Neural progenitor cell (in vitro differentiated cells): ENCODE measurements at regions not wholly inside any gene's neighbourhood (a gene's known extent, or its start where the extent isn't known, plus 50 kb on each side); places are given as distances from the start of the nearest gene placed in this dataset.

Experiments used
- DNase-seq: peaks from one replicate; pipeline ENCODE4 v3.0.0-alpha.2; 2016; ENCODE audit warnings: low spot score
- H2AFZ ChIP-seq: fragments of 200-600 bp; sonication (generic); replicated peaks from 2 replicates; pipeline ENCODE4 v1.6.1; 2016; ENCODE audit warnings: antibody characterized with exemption
- H3F3A ChIP-seq: fragments of 200-600 bp; sonication (generic); 2 replicates; pipeline ENCODE4 v1.6.1; 2016; ENCODE audit warnings: antibody characterized with exemption, low read depth
- H3K27ac ChIP-seq: fragments of 200-600 bp; sonication (generic); 2 replicates; pipeline ENCODE4 v1.5.1; 2016; ENCODE audit warnings: mild to moderate bottlenecking
- H3K27me3 ChIP-seq: fragments of 200-600 bp; sonication (generic); 2 replicates; pipeline ENCODE4 v1.6.1; 2016; ENCODE audit warnings: mild to moderate bottlenecking, moderate library complexity
- H3K36me3 ChIP-seq: fragments of 200-600 bp; sonication (generic); 2 replicates; pipeline ENCODE4 v1.5.1; 2016
- H3K4me1 ChIP-seq: fragments of 200-600 bp; sonication (generic); 2 replicates; pipeline ENCODE4 v1.6.1; 2016; ENCODE audit warnings: mixed run types
- H3K4me2 ChIP-seq: fragments of 200-600 bp; sonication (generic); 2 replicates; pipeline ENCODE4 v1.6.1; 2016
- H3K4me3 ChIP-seq: fragments of 200-600 bp; sonication (generic); 2 replicates; pipeline ENCODE4 v1.5.1; 2016
- H3K79me2 ChIP-seq: fragments of 200-600 bp; sonication (generic); 2 replicates; pipeline ENCODE4 v1.6.1; 2016; ENCODE audit warnings: low read depth
- H3K9ac ChIP-seq: fragments of 200-600 bp; sonication (generic); 2 replicates; pipeline ENCODE4 v1.6.1; 2016
- H3K9me3 ChIP-seq: fragments of 200-600 bp; sonication (generic); 2 replicates; pipeline ENCODE4 v1.5.1; 2016; ENCODE audit warnings: low read depth
- H4K20me1 ChIP-seq: fragments of 200-600 bp; sonication (generic); 2 replicates; pipeline ENCODE4 v1.6.1; 2016; ENCODE audit warnings: low read depth
- H3K27ac Mint-ChIP-seq: 3 replicates; pipeline ENCODE4 v1.8.0; 2021; ENCODE audit warnings: mixed read lengths
- H3K27me3 Mint-ChIP-seq: 2 replicates; pipeline ENCODE4 v1.8.0; 2022; ENCODE audit warnings: low read depth, mild to moderate bottlenecking, inconsistent platforms, moderate library complexity, mixed read lengths; ENCODE audit not compliant: insufficient read depth
- H3K36me3 Mint-ChIP-seq: 3 replicates; pipeline ENCODE4 v1.8.0; 2021; ENCODE audit warnings: mixed read lengths
- H3K4me1 Mint-ChIP-seq: 3 replicates; pipeline ENCODE4 v1.8.0; 2021; ENCODE audit warnings: mixed read lengths
- H3K4me3 Mint-ChIP-seq: 3 replicates; pipeline ENCODE4 v1.8.0; 2021; ENCODE audit warnings: mild to moderate bottlenecking, moderate library complexity, mixed read lengths
- H3K9me3 Mint-ChIP-seq: 3 replicates; pipeline ENCODE4 v1.8.0; 2020; ENCODE audit warnings: mixed read lengths
- EZH2 ChIP-seq: fragments of 200-600 bp; sonication (generic); IDR thresholded peaks from 2 replicates; pipeline ENCODE4 v1.6.1; 2017; ENCODE audit warnings: antibody characterized with exemption, mild to moderate bottlenecking, moderate library complexity
- EZH2phosphoT487 ChIP-seq: fragments of 200-600 bp; sonication (generic); IDR thresholded peaks from 2 replicates; pipeline ENCODE4 v1.6.1; 2017; ENCODE audit warnings: antibody characterized with exemption
- TF ChIP-seq, protein P1 (sequence below): fragments of 200-600 bp; sonication (generic); IDR thresholded peaks from 2 replicates; pipeline ENCODE4 v1.5.1; 2017; ENCODE audit warnings: antibody characterized with exemption, mild to moderate bottlenecking

DNA sequence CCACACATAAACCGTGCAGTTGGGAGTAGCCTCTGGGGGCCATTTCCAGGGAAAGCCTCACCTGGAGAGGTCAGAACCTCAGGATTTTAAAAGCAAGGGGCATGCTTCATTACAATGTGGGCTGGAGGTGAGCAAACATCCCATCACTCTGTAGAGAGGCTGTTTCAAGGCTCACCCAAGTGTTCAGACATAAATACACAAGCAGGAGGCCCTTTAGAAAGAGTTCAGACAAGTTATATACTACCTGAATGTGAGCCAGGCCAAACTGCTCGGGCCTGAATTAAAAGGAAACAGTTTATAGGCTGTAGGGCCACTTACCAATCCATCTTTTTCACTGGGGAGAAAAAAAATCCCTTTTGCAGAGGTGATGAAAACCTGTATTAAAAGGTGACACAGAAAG is 540.0 kb upstream of the ZEB2 start:
- no peak overlapping the region for H3K4me3 Mint-ChIP-seq
- H3K27me3 Mint-ChIP-seq: no peaks in the 10 kb centered on the region
- Histone ChIP-seq H3K9me3 (no peaks in the 10 kb centered on the region), H3K27ac (no peak overlapping the region), H3K4me2 (no peak overlapping the region), H3K79me2 (no peaks in the 10 kb centered on the region), H3K36me3 (no peaks in the 10 kb centered on the region), H3K27me3 (no peaks in the 10 kb centered on the region), H2AFZ (no peak overlapping the region), H3K4me1 (no peaks in the 10 kb centered on the region), H3K4me3 (no peak overlapping the region), H3K9ac (no peak overlapping the region), H3F3A (no peaks in the 10 kb centered on the region), H4K20me1 (no peaks in the 10 kb centered on the region)
- no peaks in the 10 kb centered on the region for H3K9me3 Mint-ChIP-seq
- no peak for TF ChIP-seq EZH2
- TF ChIP-seq EZH2phosphoT487: no peak
- TF ChIP-seq, protein P1, sequence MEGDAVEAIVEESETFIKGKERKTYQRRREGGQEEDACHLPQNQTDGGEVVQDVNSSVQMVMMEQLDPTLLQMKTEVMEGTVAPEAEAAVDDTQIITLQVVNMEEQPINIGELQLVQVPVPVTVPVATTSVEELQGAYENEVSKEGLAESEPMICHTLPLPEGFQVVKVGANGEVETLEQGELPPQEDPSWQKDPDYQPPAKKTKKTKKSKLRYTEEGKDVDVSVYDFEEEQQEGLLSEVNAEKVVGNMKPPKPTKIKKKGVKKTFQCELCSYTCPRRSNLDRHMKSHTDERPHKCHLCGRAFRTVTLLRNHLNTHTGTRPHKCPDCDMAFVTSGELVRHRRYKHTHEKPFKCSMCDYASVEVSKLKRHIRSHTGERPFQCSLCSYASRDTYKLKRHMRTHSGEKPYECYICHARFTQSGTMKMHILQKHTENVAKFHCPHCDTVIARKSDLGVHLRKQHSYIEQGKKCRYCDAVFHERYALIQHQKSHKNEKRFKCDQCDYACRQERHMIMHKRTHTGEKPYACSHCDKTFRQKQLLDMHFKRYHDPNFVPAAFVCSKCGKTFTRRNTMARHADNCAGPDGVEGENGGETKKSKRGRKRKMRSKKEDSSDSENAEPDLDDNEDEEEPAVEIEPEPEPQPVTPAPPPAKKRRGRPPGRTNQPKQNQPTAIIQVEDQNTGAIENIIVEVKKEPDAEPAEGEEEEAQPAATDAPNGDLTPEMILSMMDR: no peak
- H3K27ac Mint-ChIP-seq: no peak overlapping the region
- DNase-seq: no peak
- H3K4me1 Mint-ChIP-seq: no peaks in the 10 kb centered on the region
- no peaks in the 10 kb centered on the region for H3K36me3 Mint-ChIP-seq

DNA sequence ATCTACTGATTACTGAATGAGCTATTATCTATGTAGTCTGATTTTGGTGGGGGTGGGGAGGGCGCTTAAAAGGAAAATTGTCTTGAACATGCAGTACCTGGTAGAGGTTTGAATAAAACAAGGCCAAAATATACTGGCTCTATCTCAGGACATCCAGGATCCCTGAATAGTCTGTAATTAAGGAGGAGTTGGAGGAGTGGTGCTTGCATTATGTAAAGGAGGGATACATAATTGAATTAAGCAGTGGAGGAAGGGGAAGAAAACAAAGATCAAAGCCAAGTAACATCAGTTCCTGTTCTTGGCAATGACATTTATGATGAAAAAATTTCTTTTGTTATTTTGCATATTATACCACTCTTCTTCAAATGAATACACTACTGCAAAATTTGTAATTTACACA is 539.4 kb upstream of the ZEB2 start:
- Histone ChIP-seq H3K27me3 (no peaks in the 10 kb centered on the region), H3K4me2 (no peak overlapping the region), H3K4me3 (no peak overlapping the region), H3F3A (no peaks in the 10 kb centered on the region), H3K9me3 (no peaks in the 10 kb centered on the region), H3K4me1 (no peaks in the 10 kb centered on the region), H3K27ac (no peak overlapping the region), H3K79me2 (no peaks in the 10 kb centered on the region), H3K9ac (no peak overlapping the region), H2AFZ (no peak overlapping the region), H3K36me3 (no peaks in the 10 kb centered on the region), H4K20me1 (no peaks in the 10 kb centered on the region)
- no peaks in the 10 kb centered on the region for H3K27me3 Mint-ChIP-seq
- H3K4me3 Mint-ChIP-seq: no peak overlapping the region
- no peaks in the 10 kb centered on the region for H3K4me1 Mint-ChIP-seq
- no peaks in the 10 kb centered on the region for H3K9me3 Mint-ChIP-seq
- no peaks in the 10 kb centered on the region for H3K36me3 Mint-ChIP-seq
- H3K27ac Mint-ChIP-seq: no peak overlapping the region
- DNase-seq: no peak
- TF ChIP-seq EZH2phosphoT487 (no peak), EZH2 (no peak)
- TF ChIP-seq, protein P1: no peak

DNA sequence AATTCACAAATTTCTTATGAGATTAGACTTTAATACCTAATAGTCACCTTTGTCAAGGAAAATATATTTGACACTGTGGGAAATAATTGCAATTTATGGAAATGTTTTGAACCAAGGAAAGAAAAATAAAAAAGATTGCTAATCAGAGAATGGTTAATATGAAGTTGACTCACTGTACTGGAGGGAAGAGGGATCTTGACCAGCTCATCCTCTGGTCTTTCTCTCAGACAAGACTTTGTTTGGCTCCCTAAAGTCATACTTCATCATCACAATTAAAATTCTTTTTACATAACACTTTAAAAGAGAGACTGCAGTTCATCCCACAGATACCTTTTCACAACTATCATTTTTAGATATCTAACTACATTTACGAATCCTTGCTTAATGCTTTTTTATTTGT is 538.5 kb upstream of the ZEB2 start:
- H3K4me3 Mint-ChIP-seq: no peak overlapping the region
- Histone ChIP-seq H3K9ac (no peak overlapping the region), H3K79me2 (no peaks in the 10 kb centered on the region), H3F3A (no peaks in the 10 kb centered on the region), H3K36me3 (no peaks in the 10 kb centered on the region), H3K4me2 (no peak overlapping the region), H3K4me3 (no peak overlapping the region), H3K4me1 (no peaks in the 10 kb centered on the region), H3K27ac (no peak overlapping the region), H3K27me3 (no peaks in the 10 kb centered on the region), H4K20me1 (no peaks in the 10 kb centered on the region), H2AFZ (no peak overlapping the region), H3K9me3 (no peaks in the 10 kb centered on the region)
- no peak for DNase-seq
- TF ChIP-seq EZH2phosphoT487 (no peak), EZH2 (no peak)
- TF ChIP-seq, protein P1: no peak
- H3K27ac Mint-ChIP-seq: no peak overlapping the region
- H3K4me1 Mint-ChIP-seq: no peaks in the 10 kb centered on the region
- no peaks in the 10 kb centered on the region for H3K27me3 Mint-ChIP-seq
- no peaks in the 10 kb centered on the region for H3K9me3 Mint-ChIP-seq
- no peaks in the 10 kb centered on the region for H3K36me3 Mint-ChIP-seq

DNA sequence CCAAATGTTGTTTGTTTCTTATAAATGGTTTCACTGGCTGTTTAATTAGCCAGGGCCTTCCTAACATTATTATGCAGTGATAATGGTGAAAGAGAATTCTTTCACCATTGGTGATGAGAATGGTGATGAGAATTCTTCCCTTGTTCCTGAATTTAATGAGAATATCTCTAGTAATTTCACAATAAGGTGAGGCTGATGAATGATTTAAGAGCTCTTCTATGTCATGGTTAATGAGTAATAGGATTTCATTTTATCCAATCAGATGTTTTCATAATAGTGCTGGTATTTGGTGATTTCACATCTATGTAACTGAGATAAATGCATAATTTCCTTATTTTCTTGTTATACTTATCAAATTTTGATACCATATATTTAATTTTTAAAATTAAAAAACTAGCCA is 535.7 kb upstream of the ZEB2 start:
- Mint-ChIP-seq H3K4me3 (no peak overlapping the region), H3K36me3 (no peaks in the 10 kb centered on the region)

More for the DNA sequence above, 535.7 kb upstream of the ZEB2 start:
- no peaks in the 10 kb centered on the region for H3K4me1 Mint-ChIP-seq
- H3K27ac ChIP-seq: no peak overlapping the region
- H3K4me3 ChIP-seq: no peak overlapping the region
- H3K4me1 ChIP-seq: no peaks in the 10 kb centered on the region
- H3K36me3 ChIP-seq: no peaks in the 10 kb centered on the region
- H3K4me2 ChIP-seq: no peak overlapping the region
- H3K27me3 Mint-ChIP-seq: no peaks in the 10 kb centered on the region
- no peaks in the 10 kb centered on the region for H4K20me1 ChIP-seq
- no peaks in the 10 kb centered on the region for H3K9me3 Mint-ChIP-seq
- no peaks in the 10 kb centered on the region for H3K9me3 ChIP-seq
- H3K79me2 ChIP-seq: no peaks in the 10 kb centered on the region
- H3F3A ChIP-seq: no peaks in the 10 kb centered on the region
- no peaks in the 10 kb centered on the region for H3K27me3 ChIP-seq
- DNase-seq: no peak
- no peak overlapping the region for H3K9ac ChIP-seq
- no peak overlapping the region for H2AFZ ChIP-seq
- TF ChIP-seq EZH2phosphoT487 (no peak), EZH2 (no peak)
- TF ChIP-seq, protein P1: no peak
- no peak overlapping the region for H3K27ac Mint-ChIP-seq
